B cell (primary cell): ENCODE measurements at regions not wholly inside any gene's neighbourhood (a gene's known extent, or its start where the extent isn't known, plus 50 kb on each side); places are given as distances from the start of the nearest gene placed in this dataset.

Experiments
- EZH2 ChIP-seq: IDR thresholded peaks from 2 replicates; pipeline ENCODE4 v1.6.1; 2012; ENCODE audit warnings: borderline replicate concordance, low read depth, mild to moderate bottlenecking, moderate library complexity, low read length; ENCODE audit not compliant: insufficient read depth, poor library complexity, severe bottlenecking
- TF ChIP-seq, protein P1 (sequence below): fragments of 200-600 bp; IDR thresholded peaks from one replicate; pipeline ENCODE4 v1.8.0; 2022; ENCODE audit warnings: antibody characterized with exemption, mild to moderate bottlenecking

- TF ChIP-seq, protein P1, sequence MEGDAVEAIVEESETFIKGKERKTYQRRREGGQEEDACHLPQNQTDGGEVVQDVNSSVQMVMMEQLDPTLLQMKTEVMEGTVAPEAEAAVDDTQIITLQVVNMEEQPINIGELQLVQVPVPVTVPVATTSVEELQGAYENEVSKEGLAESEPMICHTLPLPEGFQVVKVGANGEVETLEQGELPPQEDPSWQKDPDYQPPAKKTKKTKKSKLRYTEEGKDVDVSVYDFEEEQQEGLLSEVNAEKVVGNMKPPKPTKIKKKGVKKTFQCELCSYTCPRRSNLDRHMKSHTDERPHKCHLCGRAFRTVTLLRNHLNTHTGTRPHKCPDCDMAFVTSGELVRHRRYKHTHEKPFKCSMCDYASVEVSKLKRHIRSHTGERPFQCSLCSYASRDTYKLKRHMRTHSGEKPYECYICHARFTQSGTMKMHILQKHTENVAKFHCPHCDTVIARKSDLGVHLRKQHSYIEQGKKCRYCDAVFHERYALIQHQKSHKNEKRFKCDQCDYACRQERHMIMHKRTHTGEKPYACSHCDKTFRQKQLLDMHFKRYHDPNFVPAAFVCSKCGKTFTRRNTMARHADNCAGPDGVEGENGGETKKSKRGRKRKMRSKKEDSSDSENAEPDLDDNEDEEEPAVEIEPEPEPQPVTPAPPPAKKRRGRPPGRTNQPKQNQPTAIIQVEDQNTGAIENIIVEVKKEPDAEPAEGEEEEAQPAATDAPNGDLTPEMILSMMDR: no peak
- TF ChIP-seq EZH2: no peak
These were observed 77.4 kb downstream of the CYP26A1 start for GRCh38 chr10:93150990-93151547.
